ENCODE measurements at regions not wholly inside any gene's neighbourhood (a gene's known extent, or its start where the extent isn't known, plus 50 kb on each side); places are given as distances from the start of the nearest gene placed in this dataset.

DNA sequence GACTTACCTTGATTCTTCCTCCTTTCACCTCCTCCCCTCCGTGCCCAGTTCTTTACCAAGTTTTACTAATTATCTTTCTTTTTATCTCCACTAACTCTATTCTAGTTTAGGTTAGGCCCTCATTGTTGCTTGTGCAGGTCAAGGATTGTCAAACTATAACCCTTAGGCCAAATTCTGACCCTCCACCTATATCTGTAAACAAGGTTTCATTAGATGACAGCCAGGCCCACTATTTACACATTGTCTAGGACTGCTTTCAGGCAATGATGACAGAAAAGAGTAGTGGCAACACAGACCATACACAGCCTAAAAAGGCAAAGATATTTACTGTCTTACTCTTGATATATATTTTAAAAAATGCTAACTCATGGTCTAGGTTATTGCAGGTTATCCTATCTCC lies 212.0 kb downstream of the RAD51AP2 start:
- no peak for TF ChIP-seq CTCF (conservative IDR thresholded peaks at IDR 0.05)
- TF ChIP-seq EZH2 (IDR thresholded peaks at IDR 0.05; ENCODE audit: low read depth), result no peak

All from PC-9 (cell line).